ENCODE measurements at regions not wholly inside any gene's neighbourhood (a gene's known extent, or its start where the extent isn't known, plus 50 kb on each side); places are given as distances from the start of the nearest gene placed in this dataset.

DNA sequence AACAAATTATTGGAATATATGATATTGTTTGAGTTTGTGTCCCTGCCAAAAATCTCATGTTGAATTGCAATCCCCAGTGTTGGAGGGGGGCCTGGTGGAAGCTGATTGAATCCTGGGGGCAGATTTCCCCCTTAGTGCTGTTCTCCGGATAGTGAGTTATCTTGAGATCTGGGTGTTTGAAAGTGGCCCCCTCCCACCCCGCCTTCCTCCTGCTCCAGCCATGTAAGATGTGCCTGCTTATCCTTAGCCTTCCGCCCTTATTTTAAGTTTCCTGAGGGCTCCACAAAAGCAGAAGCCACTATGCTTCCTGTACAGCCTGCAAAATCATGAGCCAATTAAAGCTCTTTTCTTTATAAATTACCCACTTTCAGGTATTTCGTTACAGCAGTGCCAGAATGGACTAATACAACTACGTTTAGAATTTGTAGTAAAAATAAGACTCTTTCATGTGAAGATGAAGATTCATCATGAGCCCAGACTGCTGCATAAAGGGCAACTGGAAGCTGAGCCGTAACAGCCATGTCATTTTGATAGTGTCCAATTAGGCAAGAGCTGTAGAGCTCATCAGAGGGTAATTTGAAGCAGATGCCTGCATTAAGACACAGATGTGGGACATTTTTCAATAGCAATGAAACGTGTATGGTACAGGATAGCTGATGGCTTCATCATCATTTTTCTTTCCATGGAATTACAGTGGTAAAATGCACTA, 1007.2 kb downstream of the REEP3 start:
- no peaks in the 10 kb centered on the region for H3K9me3 ChIP-seq (ENCODE audit: severe bottlenecking)
- TF ChIP-seq, protein P1, sequence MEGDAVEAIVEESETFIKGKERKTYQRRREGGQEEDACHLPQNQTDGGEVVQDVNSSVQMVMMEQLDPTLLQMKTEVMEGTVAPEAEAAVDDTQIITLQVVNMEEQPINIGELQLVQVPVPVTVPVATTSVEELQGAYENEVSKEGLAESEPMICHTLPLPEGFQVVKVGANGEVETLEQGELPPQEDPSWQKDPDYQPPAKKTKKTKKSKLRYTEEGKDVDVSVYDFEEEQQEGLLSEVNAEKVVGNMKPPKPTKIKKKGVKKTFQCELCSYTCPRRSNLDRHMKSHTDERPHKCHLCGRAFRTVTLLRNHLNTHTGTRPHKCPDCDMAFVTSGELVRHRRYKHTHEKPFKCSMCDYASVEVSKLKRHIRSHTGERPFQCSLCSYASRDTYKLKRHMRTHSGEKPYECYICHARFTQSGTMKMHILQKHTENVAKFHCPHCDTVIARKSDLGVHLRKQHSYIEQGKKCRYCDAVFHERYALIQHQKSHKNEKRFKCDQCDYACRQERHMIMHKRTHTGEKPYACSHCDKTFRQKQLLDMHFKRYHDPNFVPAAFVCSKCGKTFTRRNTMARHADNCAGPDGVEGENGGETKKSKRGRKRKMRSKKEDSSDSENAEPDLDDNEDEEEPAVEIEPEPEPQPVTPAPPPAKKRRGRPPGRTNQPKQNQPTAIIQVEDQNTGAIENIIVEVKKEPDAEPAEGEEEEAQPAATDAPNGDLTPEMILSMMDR (IDR thresholded peaks at IDR 0.05; ENCODE audit: low read depth, low read length) = no peak
- no peak for DNase-seq
- no peaks in the 10 kb centered on the region for H3K27me3 ChIP-seq (ENCODE audit: insufficient read depth, low read depth, severe bottlenecking)
- H3K4me3 ChIP-seq (ENCODE audit: low read depth, low read length) = no peak overlapping the region
- no peak overlapping the region for H3K27ac ChIP-seq
- H3K36me3 ChIP-seq = no peaks in the 10 kb centered on the region

DNA sequence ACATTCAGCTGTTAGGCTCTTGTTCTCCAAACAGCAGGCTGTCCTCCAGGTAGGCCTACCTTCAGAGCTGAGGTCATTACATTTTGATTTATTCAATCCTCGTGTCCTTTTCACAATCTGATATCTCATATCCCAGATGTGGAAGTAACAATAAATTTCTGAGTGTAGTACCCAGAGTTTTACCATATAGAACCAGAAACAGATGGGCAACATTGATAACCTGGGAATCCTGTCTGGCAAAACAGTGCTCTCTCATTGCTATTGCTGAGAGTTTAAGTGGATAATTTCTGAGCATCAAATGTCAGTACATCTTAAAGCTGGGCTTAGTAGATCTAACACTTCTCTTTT, 1007.8 kb downstream of the REEP3 start:
- no peak for DNase-seq
- Histone ChIP-seq H3K4me3 (ENCODE audit: low read depth, low read length) (no peak overlapping the region), H3K27me3 (ENCODE audit: insufficient read depth, low read depth, severe bottlenecking) (no peaks in the 10 kb centered on the region), H3K27ac (no peak overlapping the region), H3K9me3 (ENCODE audit: severe bottlenecking) (no peaks in the 10 kb centered on the region), H3K36me3 (no peaks in the 10 kb centered on the region)
- TF ChIP-seq, protein P1 (IDR thresholded peaks at IDR 0.05; ENCODE audit: low read depth, low read length) = no peak

DNA sequence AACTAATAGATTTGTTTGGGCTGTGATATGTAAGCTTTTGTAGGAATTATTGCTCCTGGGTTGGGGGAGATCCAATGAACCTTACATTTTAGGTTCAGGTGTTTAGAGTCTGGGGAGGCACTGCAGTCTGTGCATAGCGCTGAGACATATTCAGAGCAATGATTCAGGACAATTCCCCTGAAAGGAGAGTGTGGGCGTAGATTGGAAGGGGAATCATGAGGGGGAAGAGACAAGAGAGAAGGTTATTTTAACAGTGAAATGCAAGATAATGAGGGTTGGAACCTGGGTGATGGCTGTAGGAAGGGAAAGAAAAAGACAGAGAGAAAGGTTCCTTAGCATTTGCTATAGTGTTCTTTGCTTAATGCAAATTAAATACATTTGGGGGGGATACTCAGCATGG, 1013.4 kb downstream of the REEP3 start:
- TF ChIP-seq, protein P1 (IDR thresholded peaks at IDR 0.05; ENCODE audit: low read depth, low read length) = no peak
- DNase-seq = no peak
- H3K36me3 ChIP-seq = no peaks in the 10 kb centered on the region
- H3K4me3 ChIP-seq (ENCODE audit: low read depth, low read length) = no peak overlapping the region
- no peaks in the 10 kb centered on the region for H3K9me3 ChIP-seq (ENCODE audit: severe bottlenecking)
- H3K27me3 ChIP-seq (ENCODE audit: insufficient read depth, low read depth, severe bottlenecking) = no peaks in the 10 kb centered on the region
- H3K27ac ChIP-seq = no peak overlapping the region

DNA sequence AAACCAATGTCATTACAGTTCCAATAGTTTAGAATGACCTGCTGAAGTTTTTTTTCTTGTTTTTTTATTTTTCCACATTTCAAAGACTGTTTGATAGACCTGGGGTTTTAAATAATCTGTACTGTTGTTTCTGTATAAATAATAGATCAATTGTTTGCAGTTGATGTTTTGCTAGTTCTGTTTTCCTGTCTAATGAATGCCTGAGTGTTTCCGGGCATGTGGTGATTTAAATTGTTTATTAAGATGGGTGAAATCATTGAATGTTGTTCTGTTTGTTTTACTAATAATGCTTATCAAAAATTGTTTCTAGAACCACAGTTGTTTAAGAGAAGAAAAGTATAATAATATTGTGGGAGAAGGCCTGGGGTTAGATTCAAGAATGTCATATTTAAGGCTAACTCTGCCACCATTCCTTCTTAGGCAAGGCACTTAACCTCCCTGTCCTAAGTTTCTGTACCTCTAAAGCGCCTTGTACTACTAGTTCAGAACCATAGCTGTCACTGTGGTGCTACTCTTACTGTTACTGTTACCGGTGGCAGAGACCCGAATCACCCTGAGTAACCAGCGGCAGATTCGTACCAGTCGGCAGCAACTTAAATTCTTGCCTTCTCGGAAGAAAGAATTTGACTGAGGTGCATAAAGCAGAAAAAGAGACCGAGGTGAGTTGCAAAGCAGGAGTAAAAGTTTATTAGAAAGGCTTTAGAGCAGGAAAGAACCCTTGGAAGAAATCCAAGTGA, 1014.1 kb downstream of the REEP3 start:
- Histone ChIP-seq H3K9me3 (ENCODE audit: severe bottlenecking) (no peaks in the 10 kb centered on the region), H3K4me3 (ENCODE audit: low read depth, low read length) (no peak overlapping the region), H3K27me3 (ENCODE audit: insufficient read depth, low read depth, severe bottlenecking) (no peaks in the 10 kb centered on the region), H3K36me3 (no peaks in the 10 kb centered on the region), H3K27ac (no peak overlapping the region)
- no peak for DNase-seq
- TF ChIP-seq, protein P1 (IDR thresholded peaks at IDR 0.05; ENCODE audit: low read depth, low read length) = no peak

DNA sequence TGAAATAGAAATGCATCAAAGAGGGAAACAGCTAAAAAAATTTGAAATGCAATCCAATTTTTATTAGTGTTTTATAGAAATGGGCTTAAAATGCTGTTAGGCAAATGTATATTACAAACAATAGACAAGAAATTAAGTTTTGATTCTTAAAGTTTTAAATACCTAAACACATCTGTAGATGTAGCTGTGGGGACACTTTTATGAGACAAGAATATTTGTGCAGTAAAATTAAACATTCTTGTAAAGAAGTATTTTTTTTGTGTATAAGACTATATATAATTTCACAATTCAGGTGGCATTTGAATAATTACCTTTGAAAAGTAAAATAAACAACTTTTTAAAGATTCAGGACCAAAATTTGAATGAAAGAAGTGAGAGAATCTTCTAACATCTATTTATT, 1015.9 kb downstream of the REEP3 start:
- DNase-seq = no peak
- Histone ChIP-seq H3K27ac (no peak overlapping the region), H3K27me3 (ENCODE audit: insufficient read depth, low read depth, severe bottlenecking) (no peaks in the 10 kb centered on the region), H3K9me3 (ENCODE audit: severe bottlenecking) (no peaks in the 10 kb centered on the region), H3K36me3 (no peaks in the 10 kb centered on the region), H3K4me3 (ENCODE audit: low read depth, low read length) (no peak overlapping the region)
- TF ChIP-seq, protein P1 (IDR thresholded peaks at IDR 0.05; ENCODE audit: low read depth, low read length) = no peak
